ENCODE measurements at regions not wholly inside any gene's neighbourhood (a gene's known extent, or its start where the extent isn't known, plus 50 kb on each side); places are given as distances from the start of the nearest gene placed in this dataset.

GRCh38 chr9:107983762-107984161 is 494.2 kb upstream of the KLF4 start:
- Histone ChIP-seq H3K27me3 (replicated peaks in 1 of 2; ENCODE audit: control insufficient read depth in 2 of 2, extremely low read depth in 1 of 2, insufficient read depth in 2 of 2, low read length in 1 of 2) (no peaks in the 10 kb centered on the region), H3K4me3 (ENCODE audit: control insufficient read depth in 1 of 2, extremely low read depth in 1 of 2, low read length in 1 of 2) (no peak overlapping the region)
- CTCF ChIA-PET = no interaction called here

DNA sequence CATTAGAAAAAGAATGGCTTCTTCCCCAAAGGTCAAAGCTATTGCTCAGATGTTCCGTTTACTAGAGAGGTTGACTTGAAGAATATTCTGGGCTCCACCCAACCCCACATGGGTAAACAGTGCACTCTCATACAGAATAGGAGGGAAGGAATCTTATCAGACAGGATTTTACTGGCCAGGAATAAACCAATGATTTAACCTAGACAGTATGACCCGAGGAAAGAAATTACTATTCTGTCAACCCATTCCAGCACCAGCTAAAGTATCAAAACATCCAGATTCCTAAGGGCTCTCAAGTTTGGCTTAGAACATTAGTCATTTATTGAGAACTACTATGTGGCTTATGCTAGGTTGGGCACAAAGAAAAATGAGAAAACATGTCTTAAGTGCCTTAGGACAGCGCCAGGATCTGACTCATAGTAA is 493.6 kb upstream of the KLF4 start:
- H3K4me3 ChIP-seq (ENCODE audit: control insufficient read depth in 1 of 2, extremely low read depth in 1 of 2, low read length in 1 of 2) = no peak overlapping the region
- DNase-seq (no peak), ATAC-seq (replicated peaks in 1 of 4) (no peak)
- Mint-ChIP-seq H3K27ac (no peak overlapping the region), H3K4me3 (no peak overlapping the region), H3K36me3 (no peaks in the 10 kb centered on the region), H3K9me3 (peaks cover 0 to 7% (median 2%) of the 10 kb centered on the region in 3 donors), H3K27me3 (peaks cover 0 to 3% of the 10 kb centered on the region in 2 donors), H3K4me1 (no peaks in the 10 kb centered on the region)
- H3K36me3 ChIP-seq (ENCODE audit: control insufficient read depth in 2 of 2, extremely low read depth in 1 of 2, insufficient read depth in 1 of 2, low read length in 1 of 2) = no peaks in the 10 kb centered on the region
- no peaks in the 10 kb centered on the region for H3K9me3 ChIP-seq
- no CpG with 5 or more reads among the region's 3 CpGs for WGBS (ENCODE audit: insufficient coverage)
- no peaks in the 10 kb centered on the region for H3K4me1 ChIP-seq (ENCODE audit: control insufficient read depth in 1 of 2, extremely low read depth in 1 of 2, insufficient read depth in 2 of 2, low read length in 2 of 2)
- no peaks in the 10 kb centered on the region for H3K27me3 ChIP-seq (replicated peaks in 1 of 2; ENCODE audit: control insufficient read depth in 2 of 2, extremely low read depth in 1 of 2, insufficient read depth in 2 of 2, low read length in 1 of 2)
- H3K27ac ChIP-seq (ENCODE audit: low read length) = no peak overlapping the region
- POLR2A ChIA-PET = no interaction called here
- CTCF ChIA-PET = no interaction called here

More at GRCh38 chr9:107983762-107984161, 494.2 kb upstream of the KLF4 start:
- H3K9me3 Mint-ChIP-seq = peaks cover 0 to 7% (median 2%) of the 10 kb centered on the region in 3 donors
- no peak overlapping the region for H3K4me3 Mint-ChIP-seq
- H3K27me3 Mint-ChIP-seq = peaks cover 0 to 3% of the 10 kb centered on the region in 2 donors
- H3K4me1 Mint-ChIP-seq = no peaks in the 10 kb centered on the region
- Histone ChIP-seq H3K4me1 (ENCODE audit: control insufficient read depth in 1 of 2, extremely low read depth in 1 of 2, insufficient read depth in 2 of 2, low read length in 2 of 2) (no peaks in the 10 kb centered on the region), H3K36me3 (ENCODE audit: control insufficient read depth in 2 of 2, extremely low read depth in 1 of 2, insufficient read depth in 1 of 2, low read length in 1 of 2) (no peaks in the 10 kb centered on the region), H3K27ac (ENCODE audit: low read length) (no peak overlapping the region), H3K9me3 (no peaks in the 10 kb centered on the region)
- ATAC-seq (replicated peaks in 1 of 4) (no peak), DNase-seq (no peak)
- H3K27ac Mint-ChIP-seq = no peak overlapping the region
- H3K36me3 Mint-ChIP-seq = no peaks in the 10 kb centered on the region
- POLR2A ChIA-PET = no interaction called here
- no CpG with 5 or more reads among the region's 3 CpGs for WGBS (ENCODE audit: insufficient coverage)

GRCh38 chr9:107982745-107983144 is 493.2 kb upstream of the KLF4 start:
- POLR2A ChIA-PET = no interaction called here

GRCh38 chr9:107982001-107982400 is 492.4 kb upstream of the KLF4 start:
- Histone ChIP-seq H3K27me3 (replicated peaks in 1 of 2; ENCODE audit: control insufficient read depth in 2 of 2, extremely low read depth in 1 of 2, insufficient read depth in 2 of 2, low read length in 1 of 2) (no peaks in the 10 kb centered on the region), H3K4me1 (ENCODE audit: control insufficient read depth in 1 of 2, extremely low read depth in 1 of 2, insufficient read depth in 2 of 2, low read length in 2 of 2) (no peaks in the 10 kb centered on the region), H3K27ac (ENCODE audit: low read length) (no peak overlapping the region), H3K4me3 (ENCODE audit: control insufficient read depth in 1 of 2, extremely low read depth in 1 of 2, low read length in 1 of 2) (no peak overlapping the region), H3K9me3 (no peaks in the 10 kb centered on the region), H3K36me3 (ENCODE audit: control insufficient read depth in 2 of 2, extremely low read depth in 1 of 2, insufficient read depth in 1 of 2, low read length in 1 of 2) (no peaks in the 10 kb centered on the region)
- Mint-ChIP-seq H3K4me1 (no peaks in the 10 kb centered on the region), H3K27me3 (peaks cover 0 to 3% of the 10 kb centered on the region in 2 donors), H3K4me3 (no peak overlapping the region), H3K9me3 (peaks cover 0 to 7% (median 2%) of the 10 kb centered on the region in 3 donors), H3K36me3 (no peaks in the 10 kb centered on the region), H3K27ac (no peak overlapping the region)
- ATAC-seq (replicated peaks in 1 of 4) (no peak), DNase-seq (no peak)
- 100% methylated on average over 1 of the region's 1 CpG for WGBS (ENCODE audit: insufficient coverage)
- ChIA-PET CTCF (no interaction called here), POLR2A (no interaction called here)

More at GRCh38 chr9:107982745-107983144, 493.2 kb upstream of the KLF4 start:
- H3K36me3 ChIP-seq (ENCODE audit: control insufficient read depth in 2 of 2, extremely low read depth in 1 of 2, insufficient read depth in 1 of 2, low read length in 1 of 2) = no peaks in the 10 kb centered on the region
- no peaks in the 10 kb centered on the region for H3K36me3 Mint-ChIP-seq
- WGBS (ENCODE audit: insufficient coverage) = no CpG with 5 or more reads among the region's 3 CpGs
- no peak for ATAC-seq (replicated peaks in 1 of 4)
- DNase-seq = no peak
- H3K27ac Mint-ChIP-seq = no peak overlapping the region
- no peak overlapping the region for H3K27ac ChIP-seq (ENCODE audit: low read length)
- H3K27me3 Mint-ChIP-seq = peaks cover 0 to 3% of the 10 kb centered on the region in 2 donors
- no peaks in the 10 kb centered on the region for H3K4me1 ChIP-seq (ENCODE audit: control insufficient read depth in 1 of 2, extremely low read depth in 1 of 2, insufficient read depth in 2 of 2, low read length in 2 of 2)
- H3K4me3 Mint-ChIP-seq = no peak overlapping the region
- no peak overlapping the region for H3K4me3 ChIP-seq (ENCODE audit: control insufficient read depth in 1 of 2, extremely low read depth in 1 of 2, low read length in 1 of 2)
- no peaks in the 10 kb centered on the region for H3K27me3 ChIP-seq (replicated peaks in 1 of 2; ENCODE audit: control insufficient read depth in 2 of 2, extremely low read depth in 1 of 2, insufficient read depth in 2 of 2, low read length in 1 of 2)
- CTCF ChIA-PET = no interaction called here
- H3K4me1 Mint-ChIP-seq = no peaks in the 10 kb centered on the region
- H3K9me3 ChIP-seq = no peaks in the 10 kb centered on the region
- H3K9me3 Mint-ChIP-seq = peaks cover 0 to 7% (median 2%) of the 10 kb centered on the region in 3 donors

- no peaks in the 10 kb centered on the region for H3K4me1 ChIP-seq (ENCODE audit: control insufficient read depth in 1 of 2, extremely low read depth in 1 of 2, insufficient read depth in 2 of 2, low read length in 2 of 2)
- H3K9me3 ChIP-seq = no peaks in the 10 kb centered on the region
- Mint-ChIP-seq H3K27me3 (no peaks in the 10 kb centered on the region), H3K27ac (no peak overlapping the region), H3K4me1 (no peaks in the 10 kb centered on the region), H3K4me3 (no peak overlapping the region), H3K36me3 (no peaks in the 10 kb centered on the region), H3K9me3 (peaks cover 0 to 7% (median 2%) of the 10 kb centered on the region in 3 donors)
- POLR2A ChIA-PET = no interaction called here
- H3K4me3 ChIP-seq (ENCODE audit: control insufficient read depth in 1 of 2, extremely low read depth in 1 of 2, low read length in 1 of 2) = no peak overlapping the region
- DNase-seq (no peak), ATAC-seq (replicated peaks in 1 of 4) (no peak)
- 71% methylated on average over 1 of the region's 2 CpGs for WGBS (ENCODE audit: insufficient coverage)
- no peak overlapping the region for H3K27ac ChIP-seq (ENCODE audit: low read length)
- CTCF ChIA-PET = no interaction called here
- no peaks in the 10 kb centered on the region for H3K36me3 ChIP-seq (ENCODE audit: control insufficient read depth in 2 of 2, extremely low read depth in 1 of 2, insufficient read depth in 1 of 2, low read length in 1 of 2)
- H3K27me3 ChIP-seq (replicated peaks in 1 of 2; ENCODE audit: control insufficient read depth in 2 of 2, extremely low read depth in 1 of 2, insufficient read depth in 2 of 2, low read length in 1 of 2) = no peaks in the 10 kb centered on the region
These were observed 491.4 kb upstream of the KLF4 start for GRCh38 chr9:107980984-107981383.

DNA sequence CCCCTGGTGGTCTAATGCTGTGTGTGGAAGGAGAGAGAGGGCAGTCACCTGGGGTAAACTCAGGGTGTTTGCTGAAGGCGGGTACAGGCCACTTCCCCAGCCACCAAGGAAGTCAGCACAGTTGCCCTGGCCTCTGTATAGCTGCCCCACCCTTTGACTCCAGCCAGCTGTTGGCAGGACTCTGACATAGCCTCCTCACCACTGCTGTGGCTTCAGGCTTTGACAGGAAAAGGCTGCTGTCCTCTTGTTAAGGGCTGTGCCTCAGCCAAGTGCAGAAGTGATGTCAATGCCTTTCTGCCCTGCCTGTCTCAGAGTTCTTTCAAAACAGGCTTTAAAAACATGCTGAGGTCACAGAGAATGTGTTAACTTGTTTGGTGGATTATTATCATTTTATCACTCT is 487.2 kb upstream of the KLF4 start:
- ATAC-seq (replicated peaks in 1 of 4) = no peak
- Histone ChIP-seq H3K9me3 (no peaks in the 10 kb centered on the region), H3K27ac (ENCODE audit: low read length) (no peak overlapping the region), H3K27me3 (replicated peaks in 1 of 2; ENCODE audit: control insufficient read depth in 2 of 2, extremely low read depth in 1 of 2, insufficient read depth in 2 of 2, low read length in 1 of 2) (no peaks in the 10 kb centered on the region), H3K36me3 (ENCODE audit: control insufficient read depth in 2 of 2, extremely low read depth in 1 of 2, insufficient read depth in 1 of 2, low read length in 1 of 2) (no peaks in the 10 kb centered on the region), H3K4me3 (ENCODE audit: control insufficient read depth in 1 of 2, extremely low read depth in 1 of 2, low read length in 1 of 2) (no peak overlapping the region), H3K4me1 (ENCODE audit: control insufficient read depth in 1 of 2, extremely low read depth in 1 of 2, insufficient read depth in 2 of 2, low read length in 2 of 2) (no peaks in the 10 kb centered on the region)
- WGBS (ENCODE audit: insufficient coverage) = no CpG with 5 or more reads among the region's 1 CpG
- POLR2A ChIA-PET = no interaction called here
- Mint-ChIP-seq H3K4me1 (no peaks in the 10 kb centered on the region), H3K27me3 (no peaks in the 10 kb centered on the region), H3K27ac (no peak overlapping the region), H3K4me3 (no peak overlapping the region), H3K36me3 (no peaks in the 10 kb centered on the region), H3K9me3 (peaks cover 0 to 10% (median under 1%) of the 10 kb centered on the region in 3 donors)
- CTCF ChIA-PET = no interaction called here
- peak in 3 of 35 experiments; percentile 0 to 13 (median 4) for DNase-seq

DNA sequence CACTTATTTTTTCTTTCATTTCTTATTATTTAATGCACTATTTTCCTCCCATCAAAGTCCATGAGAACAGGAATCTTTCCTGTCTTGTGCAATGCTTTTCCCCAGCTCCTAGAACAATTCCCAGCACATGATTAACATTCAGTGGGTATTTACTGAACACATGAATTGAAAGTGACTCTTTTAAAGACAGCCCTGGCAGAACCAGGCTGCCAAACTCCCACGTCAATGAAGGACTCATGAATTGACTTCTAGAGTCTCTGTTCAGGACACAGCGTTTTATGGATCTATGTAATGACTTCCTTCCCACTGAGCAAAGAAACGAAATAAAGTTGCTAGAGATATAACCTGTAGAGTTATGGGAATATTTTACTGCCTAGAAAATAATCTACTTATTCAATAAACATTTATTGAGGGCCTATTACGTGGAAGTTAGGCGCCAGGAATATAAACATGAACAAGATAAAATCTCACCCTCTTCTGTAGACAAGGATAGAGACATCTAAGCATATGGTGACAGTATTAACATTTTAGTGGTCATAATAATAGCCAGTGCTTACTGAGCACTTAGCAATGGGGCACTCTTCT is 485.9 kb upstream of the KLF4 start:
- no peaks in the 10 kb centered on the region for H3K36me3 ChIP-seq (ENCODE audit: control insufficient read depth in 2 of 2, extremely low read depth in 1 of 2, insufficient read depth in 1 of 2, low read length in 1 of 2)
- CTCF ChIA-PET = no interaction called here
- no peak overlapping the region for H3K4me3 ChIP-seq (ENCODE audit: control insufficient read depth in 1 of 2, extremely low read depth in 1 of 2, low read length in 1 of 2)
- WGBS (ENCODE audit: insufficient coverage) = no CpG with 5 or more reads among the region's 5 CpGs
- ATAC-seq (replicated peaks in 1 of 4) = no peak
- no peaks in the 10 kb centered on the region for H3K36me3 Mint-ChIP-seq
- no peak overlapping the region for H3K4me3 Mint-ChIP-seq
- no peaks in the 10 kb centered on the region for H3K4me1 ChIP-seq (ENCODE audit: control insufficient read depth in 1 of 2, extremely low read depth in 1 of 2, insufficient read depth in 2 of 2, low read length in 2 of 2)
- H3K4me1 Mint-ChIP-seq = no peaks in the 10 kb centered on the region
- POLR2A ChIA-PET = no interaction called here
- H3K27me3 ChIP-seq (replicated peaks in 1 of 2; ENCODE audit: control insufficient read depth in 2 of 2, extremely low read depth in 1 of 2, insufficient read depth in 2 of 2, low read length in 1 of 2) = no peaks in the 10 kb centered on the region
- H3K9me3 Mint-ChIP-seq = peaks cover 0 to 10% (median 0%) of the 10 kb centered on the region in 3 donors
- no peak overlapping the region for H3K27ac Mint-ChIP-seq
- H3K9me3 ChIP-seq = no peaks in the 10 kb centered on the region
- no peak for DNase-seq
- no peaks in the 10 kb centered on the region for H3K27me3 Mint-ChIP-seq
- no peak overlapping the region for H3K27ac ChIP-seq (ENCODE audit: low read length)
